ENCODE measurements at regions not wholly inside any gene's neighbourhood (a gene's known extent, or its start where the extent isn't known, plus 50 kb on each side); places are given as distances from the start of the nearest gene placed in this dataset.
"Not testable (repeated sequence)": the region's sequence is repeated elsewhere in the genome, so short reads cannot be mapped to it uniquely, and the experiment has no call there.

- no peak for DNase-seq (ENCODE audit: low read depth)
Measured at GRCh38 chr3:145581694-145582093, 579.3 kb downstream of the PLOD2 start.

- DNase-seq (ENCODE audit: low read depth), result no peak
Measured at GRCh38 chr3:145604851-145605250, 556.1 kb downstream of the PLOD2 start.

- DNase-seq (ENCODE audit: low read depth), result no peak
Measured at GRCh38 chr3:145620002-145620401, 541.0 kb downstream of the PLOD2 start.

DNA sequence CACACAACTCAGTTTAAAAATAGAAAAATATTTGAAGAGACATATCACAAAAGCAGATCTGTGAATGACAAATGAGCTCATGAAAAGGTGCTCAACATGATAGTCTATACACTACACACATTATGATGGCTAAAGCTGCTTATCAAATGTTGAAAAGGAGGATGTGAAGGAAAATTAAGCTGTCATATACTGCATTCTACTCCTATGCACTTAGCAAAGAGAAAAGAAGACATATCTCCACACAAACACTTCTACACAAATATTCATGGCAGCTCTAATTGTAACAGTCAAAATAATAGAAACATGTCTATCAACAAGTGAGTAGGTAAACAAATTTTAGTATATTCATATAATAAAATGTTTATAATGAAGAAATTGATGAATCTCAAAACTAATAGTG is 540.5 kb downstream of the PLOD2 start:
- DNase-seq (ENCODE audit: low read depth), result no peak

GRCh38 chr3:145623349-145623748 is 537.6 kb downstream of the PLOD2 start:
- DNase-seq (ENCODE audit: low read depth), result peak; percentile 15

- no peak for DNase-seq (ENCODE audit: low read depth)
Measured at GRCh38 chr3:145628211-145628610, 532.8 kb downstream of the PLOD2 start.

- DNase-seq (ENCODE audit: low read depth), result no peak
Measured at GRCh38 chr3:145637105-145637504, 523.9 kb downstream of the PLOD2 start.

DNA sequence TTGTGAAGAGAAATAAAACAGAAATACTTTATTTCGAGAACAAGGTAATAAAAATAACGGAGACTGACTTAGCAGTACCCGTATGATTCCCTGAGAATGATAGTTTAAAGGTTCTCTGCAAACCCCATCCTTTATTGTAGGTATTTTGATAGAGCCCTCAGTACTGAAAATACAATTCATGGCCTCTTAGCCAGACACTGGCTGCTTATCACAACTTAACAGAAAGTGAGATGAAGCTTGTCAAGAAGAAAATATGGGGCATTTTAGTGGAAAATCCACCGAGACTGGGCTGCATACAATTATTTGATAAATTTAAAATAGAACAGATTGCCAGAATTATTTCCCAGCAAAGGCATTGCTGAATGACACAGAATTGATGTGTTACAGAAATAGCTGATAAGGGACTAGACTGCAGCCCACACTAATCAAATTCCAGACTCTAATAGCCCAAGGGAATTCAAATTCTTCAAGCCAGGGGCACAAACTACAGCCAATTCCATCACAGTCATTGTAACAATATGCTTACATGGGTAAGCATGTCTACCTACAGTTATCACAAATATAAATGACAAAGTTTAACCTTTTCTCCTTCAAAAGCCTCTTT is 521.9 kb downstream of the PLOD2 start:
- DNase-seq (ENCODE audit: low read depth), result no peak

- DNase-seq (ENCODE audit: low read depth), result no peak
Measured at GRCh38 chr3:145639875-145640274, 521.1 kb downstream of the PLOD2 start.

DNA sequence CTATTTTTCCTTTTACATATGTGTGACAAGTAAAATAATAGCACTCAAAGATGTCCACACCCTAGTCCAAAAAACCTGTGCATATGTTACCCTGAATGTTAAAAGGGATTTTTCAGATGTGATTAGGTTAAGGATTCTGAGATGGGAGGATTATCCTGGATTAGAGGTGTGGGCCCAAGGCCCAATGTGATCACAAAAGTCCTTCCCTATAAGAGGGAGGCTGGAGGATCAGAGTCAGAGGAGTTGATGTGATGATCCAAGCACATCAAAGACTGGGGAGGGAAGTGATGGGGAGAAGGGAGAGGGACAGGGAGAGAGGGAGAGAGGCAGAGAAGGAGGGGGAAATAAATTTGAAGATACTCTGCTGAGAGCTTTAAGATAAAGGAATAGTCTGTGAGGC is 512.6 kb downstream of the PLOD2 start:
- no peak for DNase-seq (ENCODE audit: low read depth)

DNA sequence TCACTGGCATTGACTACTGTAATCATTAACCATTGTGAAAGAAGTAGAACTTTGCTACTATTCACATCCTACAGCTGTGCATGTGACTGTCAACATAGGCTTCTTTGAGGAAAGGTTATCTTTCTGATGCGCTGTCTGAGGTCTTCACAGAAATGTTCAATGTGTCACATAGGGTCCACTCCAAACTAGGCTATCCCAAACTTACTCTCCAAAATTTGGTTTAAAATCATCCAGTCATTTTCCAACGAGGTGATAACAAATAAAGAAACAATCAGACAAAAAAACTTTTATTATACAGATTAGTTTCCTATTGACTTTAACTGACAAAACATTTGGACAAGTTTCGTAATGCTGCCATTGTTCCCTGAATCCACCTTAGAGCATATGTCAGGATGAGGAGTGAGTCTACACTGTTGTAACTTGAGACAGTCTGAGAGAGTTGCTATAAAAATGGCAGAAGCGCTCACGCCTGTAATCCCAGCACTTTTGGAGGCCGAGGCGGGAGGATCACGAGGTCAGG is 511.6 kb downstream of the PLOD2 start:
- no peak for DNase-seq (ENCODE audit: low read depth)

GRCh38 chr3:145650170-145650569 is 510.8 kb downstream of the PLOD2 start:
- DNase-seq (ENCODE audit: low read depth), result no peak

DNA sequence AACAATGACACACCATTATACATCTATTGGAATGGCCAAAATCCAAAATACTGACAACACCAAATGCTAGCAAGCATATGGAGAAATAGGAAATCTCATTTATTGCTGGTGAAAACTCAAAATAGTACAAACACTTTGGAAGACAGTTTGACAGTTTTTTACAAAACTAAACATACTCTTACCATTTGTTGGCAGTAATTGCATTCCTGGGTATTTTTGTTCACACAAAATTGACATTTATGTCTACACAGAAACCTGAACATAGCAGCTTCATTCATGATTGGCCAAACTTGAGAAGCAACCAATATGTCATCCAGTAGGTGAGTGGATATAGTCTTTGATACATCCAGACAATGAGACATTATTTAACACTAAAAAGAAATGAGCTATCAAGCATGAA is 489.9 kb downstream of the PLOD2 start:
- DNase-seq (ENCODE audit: low read depth), result no peak

DNA sequence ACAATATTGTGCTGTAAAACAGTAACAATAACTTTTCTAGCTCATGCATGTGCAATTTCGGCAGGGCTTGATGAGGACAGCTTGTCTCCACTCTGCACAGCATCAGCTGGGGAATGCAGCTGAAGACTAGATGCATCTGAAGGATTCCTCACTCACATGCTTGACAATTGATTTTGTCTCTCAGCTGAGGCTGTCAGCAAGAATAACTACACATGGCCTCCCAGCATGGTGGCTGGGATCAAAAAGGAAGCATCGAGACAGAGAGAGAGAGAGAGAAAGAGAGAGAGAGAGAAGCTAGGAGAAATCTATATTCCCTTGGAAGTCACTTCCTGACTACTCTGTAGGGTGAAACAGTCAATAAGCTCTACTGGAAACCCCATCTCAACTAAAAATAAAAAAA is 487.1 kb downstream of the PLOD2 start:
- no peak for DNase-seq (ENCODE audit: low read depth)

DNA sequence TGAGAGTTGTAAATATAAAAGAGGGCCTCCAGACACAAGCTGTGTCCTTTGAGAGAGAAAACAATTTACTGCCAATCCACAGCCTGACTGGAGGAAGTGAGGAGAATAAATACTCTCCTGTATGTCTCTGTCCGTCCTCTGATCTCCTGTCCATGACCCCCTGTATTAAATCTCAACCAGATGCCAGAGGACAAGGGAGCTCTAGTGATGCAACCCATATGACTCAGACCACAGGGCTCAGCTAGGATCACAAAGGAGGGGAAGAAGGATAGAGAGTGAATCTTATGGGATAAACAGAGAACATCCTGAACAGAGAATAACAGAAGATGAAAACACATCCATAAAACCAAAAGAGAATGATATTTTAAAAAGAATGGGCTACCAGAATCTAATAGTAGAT is 482.6 kb downstream of the PLOD2 start:
- DNase-seq (ENCODE audit: low read depth), result peak; percentile 75

GRCh38 chr3:145681181-145681580 is 479.8 kb downstream of the PLOD2 start:
- no peak for DNase-seq (ENCODE audit: low read depth)

DNA sequence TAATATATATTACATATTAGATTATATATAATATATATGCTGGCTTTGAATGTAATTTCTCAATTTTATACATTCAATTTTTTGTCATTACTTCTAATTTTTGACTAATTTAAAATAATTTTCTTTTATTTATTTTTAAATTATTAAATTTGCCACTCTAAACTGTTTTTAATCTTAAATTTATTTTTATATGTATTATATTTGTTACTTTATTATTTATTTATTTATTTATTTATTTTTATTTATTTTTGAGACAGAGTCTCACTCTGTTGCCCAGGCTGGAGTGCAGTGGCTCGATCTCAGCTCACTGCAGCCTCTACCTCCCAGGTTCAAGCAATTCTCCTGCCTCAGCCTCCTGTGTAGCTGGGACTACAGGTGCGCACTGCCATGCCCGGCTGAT is 473.0 kb downstream of the PLOD2 start:
- DNase-seq (ENCODE audit: low read depth), result not testable (repeated sequence)

DNA sequence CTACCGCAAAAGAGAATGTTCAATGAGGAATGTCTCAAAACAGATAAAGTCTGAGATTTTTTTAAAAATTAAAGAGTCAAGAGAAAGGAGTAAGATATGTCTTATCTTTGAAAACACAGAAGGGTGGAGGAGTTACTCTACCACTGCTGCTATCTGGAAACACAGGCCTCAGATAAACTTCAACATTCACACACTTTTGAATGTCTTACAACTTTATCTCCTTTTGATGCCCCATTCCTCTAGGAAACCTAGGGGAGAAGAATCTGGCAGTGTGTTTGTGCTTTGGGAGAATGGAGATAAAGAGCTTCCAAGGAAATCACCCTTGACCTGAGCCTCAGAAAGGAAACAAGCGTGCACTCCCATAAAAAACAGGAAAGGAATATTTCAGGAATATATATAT is 468.2 kb downstream of the PLOD2 start:
- peak; percentile 47 for DNase-seq (ENCODE audit: low read depth)

DNA sequence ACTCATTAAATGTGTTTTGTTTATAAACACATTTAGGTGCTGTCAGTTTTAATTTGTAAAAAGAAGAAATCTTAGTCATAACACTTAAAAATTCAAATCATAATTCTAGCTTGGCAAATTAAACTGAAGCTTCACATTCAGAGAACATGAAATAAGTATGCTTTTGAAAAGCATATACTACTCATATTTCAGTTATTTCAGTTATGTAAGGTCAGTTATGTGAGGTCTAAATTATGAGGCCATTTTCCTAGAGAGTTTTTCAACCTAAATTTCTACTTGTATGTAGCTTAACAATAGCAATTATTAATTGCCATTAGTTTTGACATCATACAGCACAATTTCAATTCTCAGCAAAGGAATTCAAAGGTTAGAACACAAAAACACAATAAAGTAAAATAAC is 465.0 kb downstream of the PLOD2 start:
- DNase-seq (ENCODE audit: low read depth), result peak; percentile 9

- peak; percentile 47 for DNase-seq (ENCODE audit: low read depth)
Measured at GRCh38 chr3:145698250-145698649, 462.7 kb downstream of the PLOD2 start.

DNA sequence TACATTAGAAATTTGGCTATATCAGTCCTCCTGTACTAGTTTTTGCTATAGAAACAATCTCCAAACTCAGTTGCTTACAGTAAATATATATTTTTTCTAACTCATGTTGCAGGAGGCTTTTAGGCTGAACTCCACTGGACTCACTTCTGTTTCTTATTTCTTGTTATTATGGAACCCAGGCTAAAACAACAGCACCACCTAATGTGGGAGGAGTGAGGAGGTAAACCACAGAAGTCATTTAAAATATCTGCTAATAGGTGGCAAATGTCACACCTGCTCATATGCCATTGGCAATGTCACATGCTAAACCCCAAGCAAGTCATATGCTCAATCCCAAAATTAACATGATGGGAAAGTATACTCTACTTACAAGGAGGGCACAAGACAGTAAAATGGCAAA is 462.2 kb downstream of the PLOD2 start:
- DNase-seq (ENCODE audit: low read depth), result no peak

DNA sequence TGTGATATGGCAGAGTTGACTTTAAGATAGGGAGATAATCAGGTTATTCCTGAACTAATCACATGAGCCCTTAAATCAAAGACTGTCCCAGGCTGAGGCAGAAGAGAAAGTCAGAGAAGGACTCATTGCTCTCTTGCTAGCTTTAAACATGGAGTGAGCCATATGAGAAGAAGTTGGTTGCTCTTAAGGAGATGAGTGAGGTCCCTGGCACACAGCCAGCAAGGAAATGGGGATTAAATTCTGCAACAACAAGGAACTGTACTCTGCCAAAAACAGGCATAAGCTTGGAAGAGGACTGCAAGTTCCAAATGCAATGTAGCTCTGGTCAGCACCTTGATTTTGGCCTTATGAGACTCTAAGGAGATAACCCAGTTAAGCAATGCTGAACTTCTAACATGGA is 457.0 kb downstream of the PLOD2 start:
- peak; percentile 19 for DNase-seq (ENCODE audit: low read depth)

DNA sequence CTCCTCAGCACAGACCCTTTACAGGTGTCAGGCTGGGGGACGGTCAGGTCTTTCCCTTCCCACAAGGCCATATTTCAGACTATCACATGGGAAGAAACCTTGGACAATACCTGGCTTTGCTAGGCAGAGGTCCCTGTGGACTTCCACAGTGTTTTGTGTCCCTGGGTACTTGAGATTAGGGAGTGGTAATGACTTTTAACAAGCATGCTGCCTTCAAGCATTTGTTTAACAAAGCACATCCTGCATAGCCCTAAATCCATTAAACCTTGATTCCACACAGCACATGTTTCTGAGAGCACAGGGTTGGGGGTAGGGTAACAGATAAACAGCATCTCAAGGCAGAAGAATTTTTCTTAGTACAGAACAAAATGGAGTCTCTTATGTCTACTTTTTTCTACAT is 451.2 kb downstream of the PLOD2 start:
- DNase-seq (ENCODE audit: low read depth), result not testable (repeated sequence)

DNA sequence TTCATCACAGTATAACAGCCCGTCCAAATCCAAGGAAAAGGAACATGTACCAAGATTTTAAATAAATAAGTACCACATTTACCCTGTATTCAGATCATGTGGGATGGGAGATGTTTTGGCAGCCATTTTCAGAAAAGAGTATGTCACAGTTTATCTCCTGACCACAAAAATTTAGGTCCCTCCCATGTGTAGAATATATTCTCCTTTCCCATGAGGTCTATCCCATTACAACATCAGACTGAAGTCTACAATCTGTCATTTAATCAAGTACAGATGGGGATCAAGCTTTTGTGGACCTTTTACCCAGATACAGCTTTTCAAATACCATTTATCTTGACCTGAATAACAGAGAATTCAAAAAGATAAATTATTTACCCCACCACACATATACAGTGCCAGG is 444.5 kb downstream of the PLOD2 start:
- DNase-seq (ENCODE audit: low read depth), result peak; percentile 56

DNA sequence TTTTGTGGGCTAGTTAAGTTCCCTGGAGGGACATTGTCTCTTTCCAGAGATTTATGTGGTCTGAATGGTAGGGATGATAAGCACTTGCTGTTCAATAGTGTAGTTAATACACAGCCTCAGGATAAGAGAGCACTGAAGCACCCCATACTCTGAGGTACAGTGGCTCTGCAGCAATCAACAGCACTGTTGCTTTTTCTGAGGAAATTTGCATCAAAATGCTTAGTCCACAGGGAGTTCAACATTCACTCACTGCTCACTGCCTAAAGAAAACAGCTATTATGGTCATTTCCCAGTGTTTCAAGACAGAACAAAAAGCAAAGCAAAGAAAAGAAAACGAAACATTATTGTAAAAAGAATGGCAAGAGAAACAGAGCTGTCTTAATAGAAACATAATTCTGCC is 441.9 kb downstream of the PLOD2 start:
- no peak for DNase-seq (ENCODE audit: low read depth)
